Muscle layer of colon (tissue), 2 donors: ENCODE measurements at regions not wholly inside any gene's neighbourhood (a gene's known extent, or its start where the extent isn't known, plus 50 kb on each side); places are given as distances from the start of the nearest gene placed in this dataset.

ENCODE experiments used
- H3K27ac ChIP-seq: one replicate; pipeline ENCODE4 v1.7.0; 2013; ENCODE audit warnings: low read depth, mild to moderate bottlenecking, low read length, moderate library complexity
- H3K27me3 ChIP-seq, 2 donors: one replicate each; pipeline ENCODE4 v1.7.0; 2013; ENCODE audit warnings: low read length in 2 of 2, mild to moderate bottlenecking in 2 of 2; ENCODE audit not compliant: insufficient read depth in 2 of 2, control insufficient read depth in 1 of 2
- H3K36me3 ChIP-seq: one replicate; pipeline ENCODE4 v1.7.0; 2013; ENCODE audit warnings: mild to moderate bottlenecking, low read length; ENCODE audit not compliant: insufficient read depth
- H3K4me1 ChIP-seq: one replicate; pipeline ENCODE4 v1.7.0; 2013; ENCODE audit warnings: mild to moderate bottlenecking, low read length; ENCODE audit not compliant: insufficient read depth
- H3K4me3 ChIP-seq, 2 donors: one replicate each; pipeline ENCODE4 v1.7.0; 2013; ENCODE audit warnings: low read length in 2 of 2, low read depth in 1 of 2, mild to moderate bottlenecking in 1 of 2, moderate library complexity in 1 of 2
- H3K9ac ChIP-seq: one replicate; pipeline ENCODE4 v1.7.0; 2013; ENCODE audit warnings: low read length
- H3K9me3 ChIP-seq: one replicate; pipeline ENCODE4 v1.7.0; 2013; ENCODE audit warnings: mild to moderate bottlenecking, low read length
- donor health status: abdominal sarcoma.
- donor health status: Adenocarcinoma of cecum.

DNA sequence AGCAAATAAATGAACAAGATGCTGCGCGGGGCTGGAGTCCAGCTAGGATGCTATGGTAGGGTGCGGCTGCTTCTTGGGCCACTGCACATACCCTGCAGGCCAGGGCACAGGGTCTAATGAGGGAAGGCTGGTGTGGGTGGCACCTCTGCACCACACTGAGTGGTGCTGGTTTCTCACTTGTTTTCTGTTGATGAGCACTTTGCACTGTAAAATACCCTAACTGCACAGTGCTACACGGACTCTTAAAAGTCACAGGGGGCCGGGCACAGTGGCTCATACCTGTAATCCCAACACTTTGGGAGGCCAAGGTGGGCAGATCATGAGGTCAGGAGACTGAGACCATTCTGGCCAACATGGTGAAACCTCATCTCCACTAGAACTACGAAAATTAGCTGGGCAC lies 52.7 kb upstream of the DMRT1 start:
- Histone ChIP-seq H3K27ac (no peak overlapping the region), H3K9ac (no peak overlapping the region), H3K9me3 (no peaks in the 10 kb centered on the region), H3K4me1 (no peaks in the 10 kb centered on the region), H3K27me3 (no peaks in the 10 kb centered on the region), H3K36me3 (no peaks in the 10 kb centered on the region), H3K4me3 (no peak overlapping the region)
